ENCODE measurements at regions not wholly inside any gene's neighbourhood (a gene's known extent, or its start where the extent isn't known, plus 50 kb on each side); places are given as distances from the start of the nearest gene placed in this dataset.
"Not testable (repeated sequence)": the region's sequence is repeated elsewhere in the genome, so short reads cannot be mapped to it uniquely, and the experiment has no call there.

DNA sequence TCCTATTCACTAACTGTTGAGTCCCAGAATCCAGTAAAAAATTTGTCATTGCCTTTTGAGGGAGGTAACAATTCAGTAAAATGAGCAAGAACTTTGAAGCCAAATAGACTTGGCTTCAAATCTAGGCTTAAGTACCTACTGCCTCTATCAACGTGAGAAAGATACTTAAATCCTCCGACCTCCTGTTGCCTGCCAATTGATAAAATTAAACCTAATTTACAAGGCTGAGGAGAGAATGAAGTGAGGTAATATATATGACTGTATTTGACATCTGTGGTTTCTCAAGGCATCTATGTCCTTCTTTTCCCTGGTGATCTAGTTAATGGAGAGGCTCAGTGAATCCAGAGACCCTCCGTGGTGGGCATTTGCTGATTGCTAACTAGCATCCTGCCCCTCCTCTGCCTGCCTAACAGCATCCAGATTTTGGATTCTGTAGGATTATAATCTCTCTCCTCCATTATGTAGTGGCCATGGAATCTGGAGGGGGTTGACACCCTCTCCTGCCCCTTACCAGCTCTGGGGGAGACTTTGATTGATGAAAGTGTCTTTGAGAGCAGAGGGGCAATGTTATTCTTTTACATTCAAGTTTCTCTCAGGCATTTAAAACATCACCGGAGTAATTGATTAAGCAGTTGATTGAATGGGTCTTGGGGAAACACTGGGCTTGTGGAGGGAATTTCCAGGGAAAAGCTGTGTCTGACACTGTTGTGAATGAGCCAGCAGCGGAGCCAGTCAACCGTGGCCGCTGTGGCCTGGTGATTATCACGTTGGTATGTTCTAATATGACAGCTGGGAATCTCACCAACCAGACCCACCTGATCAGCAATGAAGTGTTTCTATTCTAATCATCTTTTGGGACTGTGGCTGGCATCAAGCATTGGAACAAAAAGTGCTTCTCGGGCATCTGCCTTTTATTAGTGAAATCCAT lies 140.7 kb upstream of the FAM78B start:
- no peak for DNase-seq

- DNase-seq, result not testable (repeated sequence)
Measured at GRCh38 chr1:166316306-166316705, 149.5 kb upstream of the FAM78B start.

DNA sequence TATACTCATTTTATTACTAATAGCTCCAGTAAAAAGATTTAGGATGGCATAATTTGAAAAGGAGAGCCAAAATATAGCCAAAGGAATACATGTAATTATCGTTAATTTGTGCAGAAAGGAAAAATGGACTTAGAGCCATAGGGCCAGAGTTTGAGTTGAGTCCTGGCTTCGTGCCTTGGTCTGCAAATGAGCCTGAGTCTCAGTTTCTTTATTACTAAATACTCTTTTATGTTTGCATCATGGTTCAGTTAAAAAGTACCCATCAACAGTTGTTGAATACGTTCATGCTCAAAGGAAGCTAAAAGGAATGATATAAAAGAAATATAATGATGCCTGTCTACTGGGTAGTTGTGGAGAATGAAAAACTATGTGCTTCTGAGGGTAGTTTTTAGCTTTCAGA lies 155.7 kb upstream of the FAM78B start:
- DNase-seq, result no peak

GRCh38 chr1:166327886-166328285 lies 161.1 kb upstream of the FAM78B start:
- DNase-seq, result no peak

GRCh38 chr1:166328956-166329355 lies 162.2 kb upstream of the FAM78B start:
- DNase-seq, result no peak

DNA sequence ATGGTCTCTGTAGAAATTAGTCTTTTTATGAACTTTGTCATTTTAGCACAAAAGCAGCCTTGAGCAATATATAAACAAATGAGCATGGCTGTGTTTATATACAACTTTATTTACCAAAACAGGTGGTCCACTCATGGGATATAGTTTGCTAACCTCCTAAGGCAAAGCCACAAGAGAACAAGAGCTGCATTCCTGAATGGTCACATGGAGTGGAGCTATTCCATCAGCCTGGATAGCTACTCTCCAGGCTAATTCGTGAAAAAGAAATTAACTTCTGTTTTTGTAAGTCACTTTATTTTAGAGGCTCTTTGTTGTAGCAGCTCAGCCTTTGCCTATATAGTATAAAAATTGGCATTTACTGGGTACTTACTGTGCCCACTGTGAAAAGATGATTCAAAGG lies 163.3 kb upstream of the FAM78B start:
- DNase-seq, result no peak

- DNase-seq, result no peak
Measured at GRCh38 chr1:166338105-166338504, 171.3 kb upstream of the FAM78B start.

- DNase-seq, result no peak
Measured at GRCh38 chr1:166340709-166341108, 173.9 kb upstream of the FAM78B start.

GRCh38 chr1:166343276-166343675 lies 176.5 kb upstream of the FAM78B start:
- DNase-seq, result no peak

DNA sequence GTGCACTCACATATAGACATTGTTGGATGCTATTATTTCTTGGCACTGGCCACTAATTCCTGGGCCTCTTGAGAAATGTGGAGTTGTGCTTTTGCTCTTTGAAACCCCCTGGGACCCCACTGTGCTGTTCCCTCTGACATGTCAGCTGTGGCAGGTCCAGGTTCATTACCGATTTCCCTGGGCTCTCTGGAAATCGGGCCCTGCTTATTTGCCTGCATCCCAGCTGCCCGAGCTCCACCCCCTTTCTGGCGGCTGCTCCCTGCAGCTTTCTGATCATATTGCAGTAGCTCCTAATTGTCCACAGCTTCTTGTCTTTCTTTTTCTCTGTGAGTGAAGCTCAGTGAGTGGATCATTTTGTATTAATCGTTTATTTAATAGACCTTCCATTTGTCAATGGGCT lies 183.7 kb upstream of the FAM78B start:
- no peak for DNase-seq

GRCh38 chr1:166351676-166352075 lies 184.9 kb upstream of the FAM78B start:
- no peak for DNase-seq

GRCh38 chr1:166353213-166353612 lies 186.4 kb upstream of the FAM78B start:
- no peak for DNase-seq

- no peak for DNase-seq
Measured at GRCh38 chr1:166354406-166354805, 187.6 kb upstream of the FAM78B start.

DNA sequence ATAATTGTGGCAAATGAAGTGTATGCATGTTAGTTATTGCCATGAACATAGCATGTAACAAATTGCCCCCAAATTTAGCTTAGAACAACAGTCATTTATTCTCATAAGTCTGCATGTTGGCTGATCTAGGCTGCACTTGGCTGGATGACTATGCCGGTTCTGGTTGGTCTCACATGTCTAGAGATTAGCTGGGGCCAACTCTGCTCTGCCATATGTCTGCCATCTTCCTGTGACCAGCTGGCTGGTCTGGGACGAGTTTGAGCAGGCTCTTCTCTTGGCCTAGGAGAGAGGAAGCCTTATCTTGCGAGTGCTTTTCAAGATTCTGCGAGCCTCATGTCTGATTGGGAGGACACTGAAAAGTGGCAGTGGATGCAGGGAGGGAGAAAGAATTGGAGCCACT lies 198.3 kb upstream of the FAM78B start:
- no peak for DNase-seq

DNA sequence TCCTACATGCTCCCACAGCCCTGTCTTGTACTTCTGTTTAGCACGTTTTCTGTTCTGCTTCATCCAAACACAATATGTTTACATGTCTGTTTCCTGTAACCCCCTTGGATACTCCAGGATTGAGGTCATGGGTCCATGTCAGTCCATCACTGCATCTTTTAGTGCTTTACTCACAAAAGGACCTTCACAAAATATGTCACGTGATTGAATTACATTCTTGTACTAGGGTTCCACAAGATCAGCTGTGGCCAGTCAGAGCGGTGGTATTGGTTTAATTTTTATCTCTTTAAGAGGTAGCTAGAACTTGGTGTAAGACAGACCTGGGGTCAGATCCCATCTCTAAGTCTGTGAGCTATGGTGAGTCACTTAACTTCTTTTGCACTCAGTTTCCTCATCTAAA lies 201.2 kb upstream of the FAM78B start:
- no peak for DNase-seq

GRCh38 chr1:166377896-166378295 lies 211.1 kb upstream of the FAM78B start:
- DNase-seq, result no peak

- DNase-seq, result no peak
Measured at GRCh38 chr1:166378805-166379204, 212.0 kb upstream of the FAM78B start.

- DNase-seq, result no peak
Measured at GRCh38 chr1:166379447-166379846, 212.6 kb upstream of the FAM78B start.

DNA sequence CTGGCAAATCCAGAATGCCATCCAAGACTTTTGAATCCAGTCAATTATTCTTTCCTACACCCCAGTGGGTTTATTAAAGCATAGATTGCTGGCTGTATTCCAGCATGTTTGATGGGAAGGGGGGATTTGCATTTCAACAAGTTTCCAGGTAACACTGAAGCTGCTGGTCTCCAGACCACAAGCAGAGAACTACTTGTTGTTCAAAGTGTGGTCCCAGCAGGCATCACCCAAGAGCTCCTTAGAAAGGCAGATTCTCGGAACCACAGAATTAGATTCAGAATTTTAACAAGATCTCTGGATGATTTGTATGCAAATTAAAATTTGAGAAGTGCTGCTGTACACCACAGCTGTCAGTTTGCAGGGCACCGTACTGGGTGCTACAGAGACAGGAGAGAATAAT lies 216.3 kb upstream of the FAM78B start:
- no peak for DNase-seq

DNA sequence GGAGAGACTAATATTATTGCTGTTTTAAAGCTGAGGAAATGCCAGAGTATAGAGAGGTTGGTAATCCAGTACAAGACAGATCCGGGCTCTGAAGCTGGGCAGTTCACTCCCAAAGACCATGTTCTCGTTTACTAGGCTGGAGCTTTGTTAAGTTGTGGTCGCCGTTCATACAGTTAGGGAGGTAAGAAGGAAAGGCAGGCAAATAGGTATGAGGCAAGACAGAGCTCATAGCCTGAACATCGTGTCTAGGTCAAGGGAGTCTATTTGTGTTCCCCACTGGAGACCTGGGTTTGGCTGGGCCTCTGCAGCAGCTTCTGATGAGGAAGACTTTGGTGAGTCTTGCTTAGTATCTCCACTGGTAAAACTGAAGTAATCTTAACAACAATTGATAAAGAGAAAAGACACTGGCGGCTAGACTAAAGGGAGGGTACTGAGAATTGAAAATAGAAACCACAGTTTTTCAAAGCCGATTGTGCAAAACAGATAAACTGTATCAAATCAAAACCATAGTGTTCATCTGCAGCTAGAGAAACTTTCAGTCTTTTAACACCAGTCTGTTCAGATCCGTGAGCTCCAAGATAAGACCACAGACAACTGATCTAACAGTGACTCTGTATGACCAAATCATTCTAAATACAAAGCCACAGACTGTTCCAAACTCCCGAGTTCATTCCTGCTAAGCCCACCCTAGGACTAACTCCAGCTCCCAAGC lies 217.0 kb upstream of the FAM78B start:
- no peak for DNase-seq

- no peak for DNase-seq
Measured at GRCh38 chr1:166384948-166385347, 218.1 kb upstream of the FAM78B start.

DNA sequence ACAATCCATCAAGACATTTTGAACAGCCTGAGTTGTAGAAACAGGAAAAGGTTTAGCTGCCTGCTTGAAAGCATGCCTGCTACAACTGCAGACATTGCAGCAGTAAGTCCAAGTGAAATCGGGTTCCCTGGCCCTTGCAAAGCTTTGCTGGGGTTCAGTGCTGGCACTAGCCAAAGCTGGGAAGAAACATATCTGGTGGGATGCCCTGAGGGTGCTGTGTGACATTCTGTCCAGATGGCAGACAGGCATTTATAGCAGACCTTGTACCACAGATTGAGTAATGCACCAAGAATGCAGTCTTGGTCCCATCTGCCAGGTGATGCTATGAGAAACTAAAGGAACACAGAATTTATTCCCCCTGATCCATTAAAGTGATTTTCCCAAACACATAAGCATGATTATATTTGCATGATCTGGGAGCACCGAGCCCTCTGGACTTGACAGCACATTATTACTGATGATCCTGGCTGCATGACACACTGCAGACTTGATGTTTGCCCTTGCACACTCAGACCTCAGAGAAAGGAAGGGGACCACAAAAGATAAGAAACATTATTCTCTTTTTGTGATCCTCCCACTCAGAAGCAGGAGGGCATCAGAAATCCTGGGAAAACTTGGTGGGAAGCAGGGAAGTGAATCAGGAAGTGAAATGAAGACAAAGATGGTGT lies 223.7 kb upstream of the FAM78B start:
- DNase-seq, result no peak

GRCh38 chr1:166391279-166392066 lies 224.7 kb upstream of the FAM78B start:
- no peak for DNase-seq
